Hippocampal formation (tissue), 2 donors: ENCODE measurements at regions not wholly inside any gene's neighbourhood (a gene's known extent, or its start where the extent isn't known, plus 50 kb on each side); places are given as distances from the start of the nearest gene placed in this dataset.
"Not testable (repeated sequence)": the region's sequence is repeated elsewhere in the genome, so short reads cannot be mapped to it uniquely, and the experiment has no call there.

ENCODE experiments used
- DNase-seq, 2 donors: peaks; one replicate each; lab custom pipeline; 2025; lab: John Stamatoyannopoulos, UW

DNA sequence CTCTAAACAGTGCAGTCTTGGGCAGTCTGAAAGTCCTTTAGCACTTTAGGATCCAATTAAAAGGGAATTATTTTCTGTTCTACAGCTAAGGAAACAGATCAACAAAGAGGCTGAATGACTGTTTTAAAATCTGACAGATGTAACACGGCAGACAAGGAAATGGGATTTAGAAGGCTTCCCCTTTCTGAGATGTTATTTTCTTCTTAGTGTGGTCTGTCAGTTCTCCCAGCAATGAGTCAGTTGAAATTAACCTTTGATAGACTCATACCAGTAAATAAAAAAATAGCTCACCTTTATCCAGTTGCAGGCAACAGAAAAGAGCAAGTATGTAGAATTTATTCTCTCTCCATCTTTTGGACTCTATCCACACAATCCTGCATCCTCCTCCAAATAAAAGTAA, 98.1 kb downstream of the NEDD1 start:
- no peak for DNase-seq

DNA sequence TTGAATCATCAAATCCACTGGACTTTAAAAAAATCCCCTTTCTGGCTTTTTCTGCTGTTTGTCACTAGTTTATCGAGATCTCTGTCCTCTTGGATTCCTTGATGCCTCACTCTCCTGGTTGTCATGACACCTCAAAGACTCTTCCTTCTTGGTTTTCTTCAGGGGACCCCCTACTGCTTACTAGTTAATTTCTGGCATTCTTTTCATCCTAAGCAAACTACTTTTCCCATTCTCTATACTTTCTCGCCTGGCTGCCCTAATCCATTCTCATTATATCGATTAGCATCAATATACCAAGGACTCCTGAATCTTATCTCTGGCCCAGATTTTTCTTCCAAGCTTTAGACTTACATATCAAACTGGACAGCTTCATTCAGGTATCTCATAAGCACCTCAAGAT, 98.6 kb downstream of the NEDD1 start:
- DNase-seq = no peak

DNA sequence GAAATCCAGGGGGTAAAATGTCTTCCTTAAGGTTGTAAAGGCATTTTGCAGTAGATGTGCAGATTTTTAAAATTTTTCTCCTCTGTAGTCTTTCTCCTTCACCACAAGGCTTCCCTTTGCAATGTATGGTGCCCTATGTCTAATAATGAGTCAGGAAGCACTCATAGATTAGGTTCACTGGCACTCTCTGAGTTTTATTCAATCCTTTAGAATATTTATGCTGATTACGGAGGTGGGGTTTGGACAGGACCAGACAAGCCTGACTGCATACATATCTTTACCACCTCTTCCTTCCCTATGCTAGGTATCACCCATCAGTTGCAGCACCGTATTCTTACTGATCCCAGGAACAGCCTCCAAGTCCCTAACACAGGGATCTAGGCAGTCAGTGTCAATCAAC, 99.5 kb downstream of the NEDD1 start:
- DNase-seq = no peak

DNA sequence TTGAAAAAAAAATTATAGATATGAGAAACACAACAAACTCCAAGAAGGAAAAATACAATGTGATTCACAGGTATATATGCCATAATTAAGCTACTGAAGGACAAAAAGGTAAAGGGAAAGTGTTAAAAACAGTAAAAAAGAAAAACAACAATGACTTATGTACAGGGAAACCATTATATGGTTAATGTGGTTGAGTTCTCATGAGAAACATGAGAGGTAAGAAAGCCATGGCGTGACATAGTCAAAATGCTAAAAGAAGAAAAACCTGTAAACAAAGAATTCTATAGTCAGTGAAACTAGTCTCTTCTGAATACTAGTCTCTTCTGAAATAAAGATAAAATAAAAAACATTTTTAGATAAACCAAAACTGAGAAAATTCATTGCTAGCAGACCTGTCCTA, 109.1 kb downstream of the NEDD1 start:
- no peak for DNase-seq

DNA sequence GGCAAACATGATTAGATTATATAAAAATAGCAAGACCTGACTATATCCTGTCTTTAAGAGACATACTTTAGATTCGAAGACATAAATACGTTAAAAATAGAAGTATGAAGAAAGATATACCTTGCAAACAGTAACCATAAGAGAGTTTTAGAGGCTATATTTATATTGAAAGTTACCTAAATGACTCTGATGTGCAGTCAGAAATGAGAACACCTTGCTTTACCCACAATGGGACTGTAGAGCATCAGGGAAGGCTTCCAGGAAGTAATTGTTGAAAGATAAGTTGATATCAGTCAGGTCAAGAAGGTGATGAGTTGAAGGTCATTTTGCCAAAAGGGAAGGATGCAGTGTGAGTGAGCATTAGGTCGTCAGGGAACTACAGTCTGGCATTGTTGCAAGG, 110.2 kb downstream of the NEDD1 start:
- no peak for DNase-seq

DNA sequence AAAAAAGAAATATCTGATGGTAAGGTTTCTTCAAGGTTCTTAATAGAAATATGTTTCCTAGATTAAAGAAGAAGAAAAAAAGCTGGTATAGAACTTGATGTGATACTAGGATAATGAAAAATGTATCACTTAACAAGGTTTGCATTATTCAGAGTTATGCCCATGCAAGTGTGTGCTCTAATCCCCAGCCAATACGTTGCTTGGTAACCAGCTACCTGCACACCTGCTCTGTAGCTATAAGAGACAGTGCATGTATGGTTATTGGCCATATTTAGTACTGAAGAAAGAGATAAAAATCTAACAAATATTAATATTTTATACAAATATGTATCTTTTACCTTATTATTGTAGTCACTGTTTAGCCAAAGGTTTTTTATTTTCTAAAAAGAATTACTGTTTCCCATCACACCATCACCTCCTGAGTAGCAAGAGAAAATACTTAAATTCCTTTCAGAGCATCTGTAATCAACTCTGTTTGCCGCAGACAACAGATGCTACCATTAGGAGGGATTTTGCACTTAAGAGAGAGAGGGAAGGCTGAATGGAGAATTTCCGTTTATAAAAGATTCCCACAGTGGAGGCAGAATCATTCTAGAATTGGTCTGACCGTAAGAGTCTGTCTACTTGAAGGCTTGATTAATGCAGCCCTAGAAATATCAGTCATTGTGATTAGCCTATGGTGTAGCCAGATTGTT, 115.6 kb downstream of the NEDD1 start:
- DNase-seq = no peak

DNA sequence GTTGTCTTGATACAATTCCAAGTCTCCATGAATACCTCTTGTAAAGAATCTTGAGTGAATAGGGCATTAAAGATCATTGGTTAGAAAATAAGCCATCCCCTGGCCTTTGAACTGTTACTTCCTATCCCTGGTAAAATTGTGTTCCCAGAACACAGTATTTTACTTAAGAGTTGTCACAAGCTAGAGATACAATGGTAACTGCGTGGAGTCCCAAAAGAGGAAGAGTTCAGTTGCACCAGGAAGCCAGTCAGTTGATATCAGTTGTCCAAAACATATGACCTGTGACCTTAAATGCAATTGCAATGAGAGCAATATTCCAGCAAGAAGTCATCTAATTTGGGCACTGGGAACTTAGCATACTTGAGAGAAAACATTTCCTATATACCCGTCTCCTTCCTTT, 117.3 kb downstream of the NEDD1 start:
- no peak for DNase-seq

DNA sequence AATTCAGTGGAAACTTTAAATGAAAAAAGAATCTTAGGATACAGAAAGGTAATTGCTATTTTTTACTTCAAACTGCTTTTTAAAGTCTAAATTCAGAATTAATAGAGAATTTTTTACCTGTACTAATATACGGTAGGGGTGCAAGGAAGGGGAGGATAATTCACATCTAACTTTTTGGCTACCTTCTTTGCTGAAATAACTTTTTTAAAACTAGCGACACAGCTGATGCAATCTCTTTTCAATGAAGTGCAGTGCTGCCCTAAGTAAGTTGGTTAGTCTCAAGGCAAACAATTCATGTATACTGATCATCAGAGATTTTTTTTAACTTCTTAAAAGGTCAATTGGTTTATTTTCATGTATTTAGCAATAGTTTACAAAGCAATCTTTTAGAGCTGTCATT, 119.8 kb downstream of the NEDD1 start:
- DNase-seq = no peak

DNA sequence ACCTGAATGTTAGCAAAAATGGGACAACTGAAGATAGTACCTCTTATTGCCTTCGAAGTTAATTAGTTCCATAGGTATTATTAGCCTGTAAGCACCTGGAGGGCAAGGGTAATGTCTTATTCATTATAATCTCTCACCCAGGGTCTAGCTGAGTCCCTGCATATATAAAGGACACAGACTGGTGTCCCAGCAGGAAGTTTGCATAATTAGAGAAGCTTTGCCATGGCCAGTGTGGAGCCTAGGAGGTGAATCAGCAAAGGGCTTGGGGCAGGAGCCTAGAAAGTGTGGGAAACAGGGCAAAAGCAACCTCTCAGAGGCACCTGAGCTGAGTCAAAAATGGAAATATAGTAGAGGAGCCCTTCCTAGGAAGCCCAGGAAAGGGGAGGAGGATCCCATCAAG, 120.4 kb downstream of the NEDD1 start:
- no peak for DNase-seq

DNA sequence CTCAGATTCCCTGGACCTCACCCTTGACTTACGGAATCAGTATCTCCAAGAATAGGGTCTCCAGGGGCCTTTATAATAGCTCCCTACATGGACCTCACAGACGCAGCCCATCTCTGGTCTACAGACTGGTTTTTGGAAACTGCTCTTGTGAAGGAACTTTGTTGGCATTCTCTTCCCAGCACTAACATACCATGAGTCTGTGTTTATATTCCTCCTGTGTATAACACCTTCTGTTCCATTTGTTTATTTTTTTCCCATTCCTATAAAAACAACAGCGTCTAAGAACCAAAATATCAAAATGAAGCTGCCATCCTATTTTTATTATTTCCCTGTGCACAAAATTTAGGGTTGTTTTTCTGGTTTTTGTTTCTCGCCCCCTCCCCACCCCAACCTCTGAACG, 131.1 kb downstream of the NEDD1 start:
- DNase-seq = no peak

DNA sequence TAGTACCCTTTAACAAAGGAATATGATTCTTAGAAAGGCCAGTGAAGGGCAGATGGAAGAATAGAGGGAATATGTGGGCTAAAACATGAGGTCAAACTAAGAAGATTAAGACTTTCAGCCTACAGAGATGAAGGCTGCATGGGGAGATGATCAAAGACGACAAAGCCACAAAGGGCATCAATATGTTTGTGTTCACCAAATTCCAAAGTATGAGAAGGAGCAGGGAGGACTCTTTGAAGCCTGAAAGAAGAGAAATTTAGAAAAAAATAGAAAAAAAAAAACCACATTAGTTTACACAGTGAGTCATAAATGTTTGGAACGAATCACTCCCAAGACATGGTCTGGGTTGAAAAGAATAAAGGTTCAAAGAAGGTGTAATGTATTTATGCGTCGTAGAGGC, 131.8 kb downstream of the NEDD1 start:
- no peak for DNase-seq

DNA sequence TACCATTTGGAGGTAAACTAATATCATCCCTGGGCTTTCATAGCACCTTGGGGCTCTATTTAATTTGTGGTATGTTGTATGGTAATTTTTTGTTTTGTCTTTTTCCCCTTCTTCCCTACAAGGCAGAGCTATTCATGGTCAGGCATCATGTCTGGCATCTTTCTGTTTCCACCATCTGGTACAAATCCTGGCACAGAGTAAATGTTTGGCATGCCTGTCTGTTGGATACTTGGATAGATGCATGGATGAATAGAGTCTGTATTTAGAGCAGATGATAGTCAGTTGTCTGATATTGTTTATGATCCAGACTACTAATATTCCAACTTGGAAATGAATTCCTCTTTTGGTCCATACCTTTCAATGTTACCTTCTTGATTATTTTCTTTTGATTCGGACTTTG, 139.8 kb downstream of the NEDD1 start:
- peak in 1 of 2 donors; percentile 5 for DNase-seq

DNA sequence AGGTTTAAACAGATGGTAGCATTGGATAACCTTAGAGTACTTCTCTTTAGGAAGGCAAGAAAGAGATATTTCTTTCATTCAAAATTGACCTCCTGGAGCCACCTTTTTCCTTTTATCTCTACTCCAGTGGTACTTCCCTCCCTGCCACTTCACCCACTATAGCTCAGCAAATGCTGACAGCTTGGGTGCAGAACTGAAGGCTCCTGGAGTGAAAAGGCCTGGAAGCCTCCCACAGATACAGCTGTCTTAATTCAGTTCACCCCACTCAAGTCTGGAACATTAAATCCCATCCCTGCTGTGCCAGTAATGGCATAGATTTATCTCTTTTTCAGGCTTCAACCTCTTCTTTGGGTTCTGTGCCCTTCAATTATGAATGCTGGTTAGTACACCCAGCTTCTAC, 140.3 kb downstream of the NEDD1 start:
- DNase-seq = no peak

DNA sequence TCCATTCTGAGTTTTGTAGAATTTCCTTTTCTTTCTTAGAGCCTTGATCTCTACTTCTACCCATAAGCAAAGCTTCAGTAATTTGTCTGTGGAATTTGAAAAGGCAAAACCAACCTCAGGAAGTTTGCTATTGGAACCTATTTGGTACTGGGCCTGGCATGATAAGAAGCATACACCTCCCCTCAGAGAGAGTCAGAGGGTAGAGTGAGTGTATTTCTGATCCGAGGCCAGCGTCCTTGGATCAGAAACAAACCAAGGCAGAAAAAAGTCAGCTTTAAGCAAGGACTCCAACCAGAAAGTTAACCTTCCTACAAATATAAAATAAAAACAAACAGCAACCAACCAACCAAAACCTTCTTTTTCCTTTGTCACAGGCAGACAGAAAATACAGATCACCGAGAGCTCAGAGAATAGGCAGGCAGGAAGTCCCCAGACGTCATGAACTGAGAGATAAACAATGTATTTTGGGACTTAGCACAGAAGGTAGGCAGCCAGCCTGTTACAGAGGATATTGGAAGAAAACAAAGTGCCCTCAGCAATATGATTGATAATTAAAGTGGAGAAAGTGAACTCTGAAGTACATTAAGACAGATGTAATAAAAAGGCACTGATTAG, 141.5 kb downstream of the NEDD1 start:
- DNase-seq = no peak

DNA sequence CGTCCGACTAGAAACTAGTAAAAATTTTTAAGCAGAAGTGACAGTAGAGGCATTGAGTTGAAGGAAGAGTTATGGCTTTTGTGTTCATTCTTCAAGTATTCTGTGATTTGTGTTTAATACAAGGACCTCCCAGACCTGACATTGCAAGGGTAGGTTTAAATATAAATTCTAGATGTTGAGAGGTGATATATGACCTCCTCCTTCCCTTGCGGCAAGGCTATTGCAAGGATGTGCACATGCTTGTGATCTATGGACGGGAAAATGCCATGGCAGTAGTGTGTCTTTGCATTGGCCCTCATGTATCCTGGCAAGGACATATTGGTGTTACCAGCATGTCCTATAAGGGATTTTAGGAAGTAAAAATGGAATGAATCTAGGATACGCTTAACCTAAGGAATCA, 143.5 kb downstream of the NEDD1 start:
- DNase-seq = no peak

DNA sequence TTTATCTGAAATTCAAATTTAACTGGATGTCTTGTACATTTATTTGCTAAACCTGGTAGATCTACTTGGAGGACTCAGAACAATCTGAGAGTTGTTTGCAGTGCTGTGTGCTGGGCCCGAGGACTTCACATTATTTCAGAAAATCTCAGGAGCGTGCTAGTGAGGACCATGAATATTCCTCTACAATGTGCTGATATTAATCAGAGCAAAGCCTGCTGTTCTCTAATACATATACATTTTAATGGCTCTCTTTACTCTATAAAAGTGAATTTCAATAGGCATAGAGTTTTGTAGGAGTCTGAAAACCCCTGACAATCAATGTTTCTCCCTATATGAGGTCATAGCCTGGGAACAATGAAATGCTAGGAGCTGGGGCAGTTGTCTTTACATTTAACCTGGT, 144.3 kb downstream of the NEDD1 start:
- no peak for DNase-seq

DNA sequence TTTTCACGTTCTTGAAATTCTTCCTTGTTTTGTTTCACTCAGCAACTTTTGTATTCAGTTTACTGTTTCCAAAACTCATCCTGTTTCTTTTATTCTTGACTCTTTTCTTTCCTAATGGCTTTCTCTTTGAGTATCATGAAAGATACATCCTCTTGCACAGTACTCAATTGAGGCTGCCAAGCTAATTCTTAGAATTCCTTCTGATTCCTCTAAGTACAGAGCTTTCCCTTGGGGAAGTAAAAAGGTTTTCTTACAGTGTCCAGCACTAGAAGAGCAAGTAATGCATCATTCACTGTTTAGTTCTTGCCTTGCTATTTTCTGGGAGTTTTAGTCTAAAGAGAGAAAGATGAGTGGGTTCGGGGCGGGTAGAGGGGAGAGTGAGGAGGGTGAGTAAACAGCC, 154.1 kb downstream of the NEDD1 start:
- no peak for DNase-seq

DNA sequence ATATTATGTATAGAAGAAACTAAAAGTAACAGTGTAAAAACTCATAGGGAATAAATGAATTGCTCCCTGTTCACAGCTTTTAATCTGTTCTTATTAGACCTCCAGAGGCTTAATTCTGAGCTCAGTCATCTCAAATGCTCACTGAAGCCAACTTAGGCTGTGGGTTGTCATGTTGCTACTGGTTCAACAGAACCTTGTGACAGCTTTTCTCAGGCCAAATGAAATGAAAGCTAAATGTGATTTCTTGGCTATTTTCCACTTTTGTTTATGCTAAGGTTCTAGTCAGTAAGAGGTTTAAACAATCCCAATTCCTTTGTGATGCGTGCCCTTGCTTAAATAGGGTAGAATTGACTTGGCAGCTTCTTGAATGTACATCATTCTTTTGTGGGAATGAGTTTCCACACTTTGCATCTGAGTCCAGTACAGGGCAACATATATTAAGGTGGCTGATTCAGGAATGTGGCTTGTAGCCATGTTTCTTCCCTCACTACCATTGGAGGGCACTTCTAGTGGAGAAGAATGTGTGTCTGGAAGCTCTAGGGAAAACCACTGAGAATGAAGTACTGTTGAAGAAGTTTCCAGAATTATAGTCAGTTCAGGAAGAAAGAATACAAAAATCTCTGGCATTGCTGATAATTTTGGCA, 156.4 kb downstream of the NEDD1 start:
- no peak for DNase-seq

DNA sequence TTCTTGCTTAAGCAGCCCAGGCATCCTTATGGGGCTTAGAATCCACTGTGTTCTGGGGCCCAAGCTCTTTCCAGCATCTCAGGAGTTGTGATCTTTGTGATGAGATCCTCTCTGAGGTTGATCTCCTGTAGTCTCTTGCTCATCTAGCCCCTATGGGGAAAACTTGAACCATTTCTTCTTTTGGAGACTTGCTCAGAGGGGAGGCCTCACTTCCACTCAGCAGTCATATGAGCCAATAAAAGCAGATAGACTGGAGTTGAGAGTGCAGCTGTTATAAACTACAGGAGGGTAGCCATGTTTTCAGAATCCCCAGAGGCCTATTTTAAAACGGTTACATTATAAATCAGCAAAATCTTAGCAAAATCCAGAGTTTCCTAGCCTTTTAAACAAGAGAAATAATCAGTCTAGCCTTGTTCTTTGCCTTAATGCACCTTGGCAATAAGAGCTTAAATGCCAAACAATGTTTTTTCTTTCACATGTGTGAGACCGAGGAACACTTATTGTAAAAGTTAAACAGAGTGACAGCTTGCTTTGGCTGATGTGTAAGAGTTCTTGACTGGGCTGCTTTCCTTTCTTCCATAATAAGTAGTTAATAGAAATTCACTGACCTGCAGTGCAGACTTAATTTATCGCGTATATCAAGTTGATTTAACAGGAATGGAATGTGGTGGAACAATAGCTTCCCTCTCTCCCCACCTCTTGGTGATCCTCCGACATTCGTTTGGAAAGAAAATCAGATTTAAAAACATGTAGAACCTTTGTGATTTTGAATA, 168.3 kb downstream of the NEDD1 start:
- DNase-seq = no peak

DNA sequence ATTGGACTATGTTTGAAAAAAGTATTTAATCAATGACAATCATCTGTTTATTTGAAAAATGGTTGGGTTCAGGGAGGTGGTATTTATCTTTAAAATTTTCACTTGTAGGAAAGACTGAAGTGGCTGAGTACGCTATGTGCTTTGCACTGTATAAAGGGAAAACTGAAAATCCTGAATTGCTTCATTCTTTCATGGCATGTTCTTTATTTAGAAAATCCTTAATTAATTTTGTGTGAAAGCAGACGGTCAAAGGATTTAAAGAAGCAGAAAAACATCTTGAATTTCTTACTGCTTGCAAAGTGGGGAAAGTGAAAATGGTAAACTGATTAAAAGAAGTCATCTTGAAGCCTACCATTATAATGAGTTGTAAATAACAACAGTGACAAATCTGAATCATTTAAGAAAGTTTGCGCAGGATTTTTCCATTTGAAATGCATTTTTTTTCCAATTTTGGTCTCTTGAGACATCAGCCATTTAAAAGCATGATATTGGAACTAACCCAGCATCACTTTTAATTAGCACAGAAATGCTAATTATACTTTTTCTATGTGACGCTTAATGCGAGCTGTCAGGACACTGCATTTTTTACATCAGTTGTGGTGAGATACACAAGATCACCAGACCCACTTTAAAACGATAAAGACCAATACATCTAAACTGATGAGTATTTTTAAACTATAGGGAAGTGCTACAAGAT, 169.0 kb downstream of the NEDD1 start:
- peak in 1 of 2 donors; percentile 2 for DNase-seq

DNA sequence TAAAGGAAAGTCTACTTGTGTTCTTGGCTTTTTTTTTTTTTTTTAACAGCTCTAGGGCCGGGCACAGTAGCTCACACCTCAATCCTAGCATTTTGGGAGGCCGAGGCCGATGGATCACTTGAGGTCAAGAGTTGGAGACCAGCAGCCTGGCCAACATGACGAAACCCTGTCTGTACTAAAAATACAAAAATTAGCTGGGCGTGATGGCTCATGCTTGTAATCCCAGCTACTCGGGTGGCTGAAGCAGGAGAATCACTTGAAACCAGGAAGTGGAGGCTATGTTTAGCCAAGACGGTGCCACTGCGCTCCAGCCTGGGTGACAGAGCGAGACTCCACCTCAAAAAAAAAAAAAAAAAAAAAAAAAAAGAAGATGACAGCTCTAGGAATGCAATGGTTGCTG, 169.9 kb downstream of the NEDD1 start:
- DNase-seq = not testable (repeated sequence)

DNA sequence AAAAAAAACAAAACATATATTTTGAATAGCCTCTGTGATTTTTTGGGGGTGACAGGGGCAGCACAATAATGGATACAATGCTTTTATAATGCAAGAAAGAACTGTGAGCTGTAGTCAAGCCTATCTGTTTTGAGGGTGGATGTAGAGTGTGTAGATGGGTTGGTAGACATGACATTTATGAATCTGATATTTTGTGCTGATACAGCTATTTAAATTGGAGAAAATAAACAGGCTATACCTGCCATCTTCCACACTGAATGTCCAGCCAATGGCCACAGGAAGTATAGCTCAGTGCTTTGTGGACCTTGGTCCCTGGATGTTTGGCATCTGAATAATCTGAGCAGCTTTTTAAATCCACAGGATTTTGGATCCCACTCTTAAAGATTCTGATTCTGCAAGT, 175.0 kb downstream of the NEDD1 start:
- no peak for DNase-seq
